Stimulated activated CD4-positive, alpha-beta T cell treated with anti-CD3 and anti-CD28 coated beads, Interleukin-15, amount 100 ng/mL, for 1 hour (primary cell): ENCODE measurements at regions not wholly inside any gene's neighbourhood (a gene's known extent, or its start where the extent isn't known, plus 50 kb on each side); places are given as distances from the start of the nearest gene placed in this dataset.

Experiments
- DNase-seq, 2 donors: peaks; one replicate each; pipeline ENCODE4 v3.0.0-alpha.2; 2020; ENCODE audit warnings: low read depth in 1 of 2, low spot score in 1 of 2

GRCh38 chr20:60467771-60468170, 509.5 kb downstream of the CDH26 start:
- DNase-seq: no peak

DNA sequence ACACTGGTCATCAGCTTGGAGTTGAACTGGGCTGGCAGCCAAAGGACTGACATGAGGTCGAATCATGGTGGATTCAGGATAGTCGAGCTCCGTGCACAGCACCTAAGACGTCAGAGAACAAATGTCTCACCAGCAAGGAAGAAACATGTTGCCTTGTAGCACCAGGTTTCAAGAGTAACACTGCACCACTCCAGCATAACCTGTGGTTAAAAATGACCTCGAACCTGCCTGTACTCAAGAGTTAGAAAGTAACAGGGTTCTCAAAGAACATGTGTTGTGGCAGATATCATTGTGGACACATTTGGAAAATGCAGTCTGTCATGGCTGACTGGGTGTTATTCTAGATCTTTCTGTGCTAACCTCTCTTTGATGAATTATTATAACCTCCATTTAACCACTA, 511.6 kb downstream of the CDH26 start:
- DNase-seq: no peak

GRCh38 chr20:60470366-60470765, 512.1 kb downstream of the CDH26 start:
- no peak for DNase-seq

- DNase-seq: no peak
These were observed 515.0 kb downstream of the CDH26 start for GRCh38 chr20:60473211-60473610.

GRCh38 chr20:60474385-60474910, 516.2 kb downstream of the CDH26 start:
- DNase-seq: no peak

DNA sequence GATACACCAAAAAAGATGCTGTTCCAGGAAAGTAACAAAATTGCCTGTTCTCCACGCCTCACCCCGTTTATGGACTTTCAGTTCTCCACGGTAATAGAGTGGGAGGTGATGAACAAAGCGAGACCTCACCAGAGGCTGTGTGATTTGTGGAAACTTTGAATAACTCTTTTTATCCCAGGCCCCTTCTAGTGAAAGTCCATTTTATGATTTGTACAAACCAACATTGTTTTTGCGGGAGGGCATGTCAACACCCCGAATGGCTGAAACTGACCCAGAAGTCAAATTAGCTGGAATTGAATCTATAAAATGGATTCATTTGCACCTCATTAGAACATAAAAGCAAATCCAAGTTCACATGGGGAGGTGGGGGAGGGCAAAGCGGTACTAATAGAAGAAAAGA, 517.8 kb downstream of the CDH26 start:
- DNase-seq: no peak

GRCh38 chr20:60477958-60478357, 519.7 kb downstream of the CDH26 start:
- no peak for DNase-seq

DNA sequence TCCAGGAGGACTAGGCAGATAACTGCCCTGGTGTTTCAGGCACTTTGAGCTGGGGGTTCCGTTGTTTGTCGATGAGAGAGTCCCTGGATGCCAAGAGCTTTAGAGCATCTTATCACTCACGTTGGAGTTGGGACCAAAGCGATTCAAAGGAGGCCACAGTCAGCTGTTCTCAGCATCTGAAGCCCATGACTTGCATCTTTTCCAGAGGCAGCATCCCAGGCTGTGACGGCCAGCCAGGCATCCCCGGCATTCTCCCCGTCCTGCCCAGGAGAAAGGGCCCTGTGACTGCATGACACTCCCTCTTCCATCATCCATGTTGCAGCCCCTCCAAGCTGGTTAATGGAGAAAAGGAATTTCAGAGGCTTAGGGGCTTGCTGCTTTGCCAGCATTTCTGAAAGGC, 520.3 kb downstream of the CDH26 start:
- no peak for DNase-seq

DNA sequence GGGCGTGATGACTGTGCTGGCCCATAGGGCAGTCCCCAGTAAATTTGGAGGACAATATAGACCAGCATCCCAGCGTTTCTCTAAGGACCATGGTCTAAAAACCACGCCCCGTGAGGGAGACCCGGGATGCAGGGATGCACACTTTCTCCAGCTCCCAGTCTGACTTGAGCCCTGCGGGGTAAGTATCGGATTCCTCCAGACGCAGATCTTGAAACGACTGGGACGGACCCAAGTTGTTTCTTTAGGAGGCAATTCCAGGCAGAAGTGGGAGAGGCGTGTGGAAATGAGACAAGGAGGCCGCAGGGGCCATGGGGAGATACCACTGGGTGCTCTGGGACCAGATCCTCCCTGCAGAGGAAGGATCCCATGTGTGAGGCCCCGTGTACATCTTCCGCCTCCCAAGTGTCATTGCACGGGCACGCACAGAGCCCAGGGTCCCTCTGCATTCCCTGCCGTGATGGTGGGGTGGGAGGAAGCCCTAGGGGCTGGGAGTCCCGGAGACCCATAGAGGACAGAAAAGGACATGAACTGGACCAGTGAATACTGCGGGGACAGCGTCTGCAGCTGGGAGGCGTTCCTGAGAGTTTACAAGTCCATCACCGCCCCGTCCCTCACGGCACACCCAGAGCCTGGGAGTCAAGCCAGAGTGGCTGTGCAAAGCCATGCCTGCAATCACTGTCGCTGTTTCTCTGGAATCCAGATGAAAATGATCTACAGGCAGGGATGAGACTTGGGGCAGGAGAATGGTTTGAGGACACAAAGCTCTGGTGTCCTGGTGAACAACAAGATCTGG, 522.9 kb downstream of the CDH26 start:
- no peak for DNase-seq

GRCh38 chr20:60481743-60482133, 523.5 kb downstream of the CDH26 start:
- DNase-seq: no peak

GRCh38 chr20:60482221-60483008, 524.2 kb downstream of the CDH26 start:
- DNase-seq: no peak

- no peak for DNase-seq
These were observed 525.1 kb downstream of the CDH26 start for GRCh38 chr20:60483371-60483770.

- no peak for DNase-seq
These were observed 526.1 kb downstream of the CDH26 start for GRCh38 chr20:60484316-60484715.

DNA sequence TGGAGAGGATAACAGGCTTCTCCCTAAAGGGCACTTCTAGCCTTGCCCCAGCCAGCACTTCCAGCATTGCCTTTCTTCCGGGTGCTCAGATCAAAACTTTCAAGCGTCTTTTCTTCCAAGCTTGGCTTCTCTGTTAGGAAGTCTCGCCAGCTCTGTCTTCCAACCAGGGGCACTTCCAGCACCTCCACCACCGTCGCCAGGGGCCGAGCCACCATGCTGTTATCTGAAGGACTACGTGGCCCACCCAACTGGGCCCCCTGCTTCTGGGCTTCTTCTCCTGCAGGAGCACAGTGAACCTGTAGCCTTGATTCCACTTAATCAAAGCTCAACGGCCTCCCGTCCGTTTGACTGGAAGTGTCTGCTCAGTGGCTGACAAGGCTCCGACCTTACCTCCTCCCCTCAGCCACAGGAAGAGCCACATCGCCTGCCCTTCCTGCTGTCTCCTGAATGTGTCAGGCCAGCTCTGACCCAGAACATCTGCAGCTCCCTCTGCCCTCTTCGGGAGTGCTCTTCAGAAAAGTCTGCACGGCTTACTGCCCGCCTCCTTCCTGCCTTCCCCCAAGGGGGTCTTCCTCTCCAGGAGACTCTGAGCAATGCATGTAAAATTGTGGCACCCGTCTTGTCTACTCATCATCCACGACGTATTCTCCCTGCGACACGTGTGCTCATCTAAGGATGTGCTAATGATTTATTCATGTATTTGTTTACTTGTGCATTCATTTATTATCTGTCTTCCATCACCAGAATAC, 527.0 kb downstream of the CDH26 start:
- DNase-seq: no peak

GRCh38 chr20:60486315-60486714, 528.1 kb downstream of the CDH26 start:
- no peak for DNase-seq

DNA sequence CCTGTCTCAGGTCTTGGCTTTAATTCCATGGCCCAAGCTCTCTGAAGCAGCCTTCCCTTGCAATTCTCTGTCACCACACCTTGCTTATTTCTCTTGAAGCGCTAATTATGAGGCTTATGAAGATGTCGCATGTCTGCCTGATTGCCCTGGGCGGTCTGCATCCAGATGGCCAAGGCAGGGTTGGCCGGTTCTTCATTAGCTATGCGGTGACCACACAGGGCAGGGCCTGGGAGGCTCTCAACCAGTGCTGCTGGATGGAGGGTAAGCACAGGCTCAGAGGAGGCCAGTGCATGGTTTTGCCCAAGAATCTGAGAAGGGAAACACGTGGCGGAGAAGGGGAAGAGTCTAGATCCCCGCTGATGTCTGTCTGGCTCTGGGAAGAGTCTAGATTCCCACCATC, 528.7 kb downstream of the CDH26 start:
- no peak for DNase-seq

DNA sequence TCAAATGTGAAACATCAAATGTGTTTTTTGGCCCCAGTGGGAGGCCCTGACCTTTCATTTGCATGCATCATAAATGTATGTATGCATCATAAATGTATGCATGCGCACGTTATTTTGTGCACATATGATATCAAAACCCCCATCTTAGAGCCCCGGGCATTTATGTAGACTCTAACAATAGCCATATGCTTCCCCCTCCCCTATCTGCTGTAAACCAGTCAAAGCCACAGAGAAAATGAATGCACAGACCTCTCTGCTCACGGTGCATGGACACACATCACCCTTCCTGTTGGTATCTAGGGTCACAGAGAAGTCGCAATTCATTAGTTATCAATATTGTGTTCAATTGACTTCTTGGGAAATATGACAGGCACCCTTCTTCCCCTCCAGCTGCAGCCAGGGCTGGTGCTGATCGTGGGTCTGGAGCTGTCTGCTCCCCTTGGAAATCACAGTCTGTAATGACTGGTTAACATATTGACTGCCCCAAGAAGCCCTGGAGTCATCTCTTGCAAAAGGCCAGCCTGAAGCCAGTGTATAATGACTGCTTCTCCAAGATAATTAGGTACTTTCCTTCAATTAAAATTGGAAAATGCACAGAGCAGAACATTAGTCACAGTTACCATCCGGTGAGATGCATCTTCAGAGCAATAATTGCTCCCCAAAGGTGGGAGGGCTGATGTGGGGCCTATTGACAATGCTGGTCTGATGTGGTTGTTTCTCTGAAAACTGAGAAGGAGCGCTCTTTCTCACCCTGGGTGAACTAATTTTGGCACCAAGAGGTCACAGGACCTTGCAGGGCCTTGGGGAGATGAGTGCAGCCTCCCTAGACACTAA, 532.2 kb downstream of the CDH26 start:
- no peak for DNase-seq

DNA sequence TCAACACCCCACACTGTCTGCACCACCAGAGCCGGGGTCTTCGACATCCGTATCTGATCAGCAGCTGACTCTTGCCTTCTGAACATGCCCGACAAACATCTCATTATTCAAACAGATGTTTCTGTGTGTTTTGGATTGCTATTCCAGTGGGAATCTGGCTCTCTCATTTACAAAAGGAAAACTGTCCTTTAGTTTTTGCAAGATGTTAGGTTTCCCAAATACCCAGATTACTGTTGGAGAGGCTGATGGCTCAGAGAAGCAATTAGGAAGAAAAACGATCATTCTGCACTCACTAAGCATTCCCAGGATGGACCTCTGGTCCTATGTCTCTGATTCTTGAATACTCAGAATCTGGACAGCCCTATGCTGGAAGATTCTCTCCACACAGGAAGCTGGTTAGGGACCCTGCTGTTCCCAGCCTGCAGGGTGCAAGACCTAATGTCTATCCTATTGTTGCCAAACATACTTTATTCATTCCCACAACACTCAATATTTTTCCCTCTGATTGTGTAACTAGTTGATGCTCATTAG, 532.9 kb downstream of the CDH26 start:
- no peak for DNase-seq

DNA sequence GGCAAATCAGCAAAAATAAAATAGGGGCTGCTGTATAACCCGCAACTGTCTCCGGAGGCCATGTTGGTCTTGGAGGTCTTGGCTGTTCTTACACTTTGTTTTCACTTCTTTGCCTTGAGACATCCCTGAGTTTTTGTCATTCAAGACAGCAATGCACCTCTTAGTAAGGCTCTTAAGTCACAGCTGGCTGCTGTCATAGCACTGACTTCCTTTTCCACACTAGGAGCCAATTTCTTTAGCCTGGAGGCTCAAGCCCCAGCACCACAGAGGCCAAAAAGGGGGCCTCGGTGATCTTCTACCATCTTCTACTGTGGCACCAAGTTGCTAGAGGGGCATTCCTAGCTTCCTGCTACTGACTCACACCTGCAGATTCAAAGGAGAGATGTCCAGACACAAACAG, 536.3 kb downstream of the CDH26 start:
- DNase-seq: no peak

DNA sequence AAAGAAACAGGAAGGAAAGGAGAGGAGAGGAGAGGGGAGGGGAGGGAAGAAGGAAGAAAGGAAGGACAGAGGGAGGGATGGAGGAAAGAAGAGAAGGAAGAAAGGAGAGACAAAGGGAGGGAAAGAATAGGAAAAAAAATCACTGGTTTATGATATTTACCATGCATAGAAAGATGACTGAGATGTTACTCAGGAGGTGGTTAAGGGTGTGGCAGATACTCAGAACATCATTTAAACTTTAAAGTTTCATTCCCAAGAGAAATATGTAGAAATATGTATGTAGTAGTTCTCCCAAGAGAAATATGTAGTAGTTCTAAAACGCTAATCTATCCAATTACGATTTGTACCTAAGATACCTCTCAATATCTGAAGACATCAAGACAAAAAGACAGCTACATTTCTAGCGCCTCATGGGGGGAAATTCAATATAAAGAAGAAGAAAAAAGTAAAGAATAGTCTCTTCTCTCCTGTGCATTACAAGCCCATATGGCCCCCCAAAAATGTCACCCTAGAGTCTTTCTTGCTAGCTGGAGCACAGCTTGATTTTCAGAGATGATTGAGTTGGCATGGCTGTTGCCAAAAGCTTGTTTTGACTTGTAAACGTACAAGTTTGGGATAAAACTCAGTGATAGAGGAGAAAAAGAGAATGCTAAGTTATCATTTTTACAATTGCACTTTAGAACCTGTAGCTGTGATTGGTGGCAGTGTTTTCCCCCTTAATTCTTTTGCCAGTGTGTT, 539.2 kb downstream of the CDH26 start:
- DNase-seq: no peak
